ENCODE measurements at regions not wholly inside any gene's neighbourhood (a gene's known extent, or its start where the extent isn't known, plus 50 kb on each side); places are given as distances from the start of the nearest gene placed in this dataset.

DNA sequence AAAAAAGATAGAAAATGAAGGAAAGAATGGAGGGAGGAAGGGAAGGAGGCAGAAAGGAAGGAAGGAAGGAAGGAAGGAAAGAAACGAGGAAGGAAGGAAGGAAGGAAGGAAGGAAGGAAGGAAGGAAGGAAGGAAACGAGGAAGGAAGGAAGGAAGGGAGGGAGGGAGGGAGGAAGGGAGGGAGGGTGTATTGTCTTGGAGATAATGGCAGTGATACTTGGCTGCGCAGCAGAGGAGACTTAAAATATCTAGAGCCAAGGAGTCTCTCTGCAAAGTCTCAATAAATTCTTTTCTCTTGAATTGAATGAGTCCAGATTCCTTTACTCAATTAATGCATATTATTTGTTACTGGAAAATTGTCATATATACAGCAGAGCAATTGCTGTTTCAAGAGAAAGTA is 1059.7 kb downstream of the ZPLD1 start:
- no peak for TF ChIP-seq EZH2 (optimal IDR thresholded peaks at IDR 0.05; ENCODE audit: low read depth, low read length)
- no peak for TF ChIP-seq CTCF (IDR thresholded peaks at IDR 0.05; ENCODE audit: low read length)
- TF ChIP-seq EZH2phosphoT487 (IDR thresholded peaks at IDR 0.05; ENCODE audit: low read length): no peak
- H3K9me3 ChIP-seq (replicated peaks; ENCODE audit: insufficient read depth, low read length): no peaks in the 10 kb centered on the region
- H3K4me2 ChIP-seq (ENCODE audit: low read depth, low read length): no peak overlapping the region
- H3K36me3 ChIP-seq (replicated peaks; ENCODE audit: insufficient read depth, low read length): no peaks in the 10 kb centered on the region
- H3K9me2 ChIP-seq (replicated peaks; ENCODE audit: insufficient read depth, low read length): no peaks in the 10 kb centered on the region
- no peaks in the 10 kb centered on the region for H3K27me3 ChIP-seq (replicated peaks; ENCODE audit: insufficient read depth, low read length)
- H3K79me2 ChIP-seq (ENCODE audit: low read length): no peaks in the 10 kb centered on the region
- H3K9ac ChIP-seq (ENCODE audit: low read length): no peak overlapping the region
- no peaks in the 10 kb centered on the region for H3F3A ChIP-seq (ENCODE audit: insufficient read depth, low read length)
- no peak overlapping the region for H3K27ac ChIP-seq (ENCODE audit: low read length)
- no peak overlapping the region for H3K4me3 ChIP-seq (ENCODE audit: low read length)
- no peak overlapping the region for H2AFZ ChIP-seq (ENCODE audit: low read length)
- DNase-seq: no peak
- H3K4me1 ChIP-seq (ENCODE audit: low read length): no peaks in the 10 kb centered on the region
- H4K20me1 ChIP-seq (ENCODE audit: insufficient read depth, low read length): no peaks in the 10 kb centered on the region

DNA sequence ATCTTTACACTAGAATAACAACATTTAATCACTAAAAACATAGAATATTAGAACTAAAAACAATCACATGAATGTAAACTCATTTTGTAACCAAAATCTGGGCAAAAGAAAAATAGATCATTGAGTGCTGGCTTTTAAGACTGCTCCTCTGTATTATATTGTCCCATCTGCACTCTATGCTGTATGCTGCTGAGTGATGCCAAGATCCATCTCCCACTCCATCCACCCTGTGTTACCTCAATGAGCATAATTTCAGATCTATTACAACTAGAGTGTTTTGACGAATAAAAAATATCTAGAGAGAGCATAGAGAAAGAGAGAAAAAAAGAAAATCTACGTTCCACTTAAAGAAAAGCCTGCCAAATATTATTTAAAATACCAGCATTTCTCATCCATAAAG is 1060.4 kb downstream of the ZPLD1 start:
- Histone ChIP-seq H3K27me3 (replicated peaks; ENCODE audit: insufficient read depth, low read length) (no peaks in the 10 kb centered on the region), H3K9me2 (replicated peaks; ENCODE audit: insufficient read depth, low read length) (no peaks in the 10 kb centered on the region), H3K79me2 (ENCODE audit: low read length) (no peaks in the 10 kb centered on the region), H3K36me3 (replicated peaks; ENCODE audit: insufficient read depth, low read length) (no peaks in the 10 kb centered on the region), H4K20me1 (ENCODE audit: insufficient read depth, low read length) (no peaks in the 10 kb centered on the region), H3K9ac (ENCODE audit: low read length) (no peak overlapping the region), H3F3A (ENCODE audit: insufficient read depth, low read length) (no peaks in the 10 kb centered on the region), H3K27ac (ENCODE audit: low read length) (no peak overlapping the region), H2AFZ (ENCODE audit: low read length) (no peak overlapping the region), H3K4me3 (ENCODE audit: low read length) (no peak overlapping the region), H3K9me3 (replicated peaks; ENCODE audit: insufficient read depth, low read length) (no peaks in the 10 kb centered on the region), H3K4me1 (ENCODE audit: low read length) (no peaks in the 10 kb centered on the region), H3K4me2 (ENCODE audit: low read depth, low read length) (no peak overlapping the region)
- no peak for DNase-seq
- TF ChIP-seq EZH2 (optimal IDR thresholded peaks at IDR 0.05; ENCODE audit: low read depth, low read length): no peak
- TF ChIP-seq EZH2phosphoT487 (IDR thresholded peaks at IDR 0.05; ENCODE audit: low read length): no peak
- no peak for TF ChIP-seq CTCF (IDR thresholded peaks at IDR 0.05; ENCODE audit: low read length)

GRCh38 chr3:103499132-103499900 is 1064.5 kb downstream of the ZPLD1 start:
- no peaks in the 10 kb centered on the region for H3K79me2 ChIP-seq (ENCODE audit: low read length)
- no peaks in the 10 kb centered on the region for H3K36me3 ChIP-seq (replicated peaks; ENCODE audit: insufficient read depth, low read length)
- H3K27ac ChIP-seq (ENCODE audit: low read length): no peak overlapping the region
- H3K9me3 ChIP-seq (replicated peaks; ENCODE audit: insufficient read depth, low read length): no peaks in the 10 kb centered on the region
- H3K9me2 ChIP-seq (replicated peaks; ENCODE audit: insufficient read depth, low read length): no peaks in the 10 kb centered on the region
- H3K4me1 ChIP-seq (ENCODE audit: low read length): no peaks in the 10 kb centered on the region
- H2AFZ ChIP-seq (ENCODE audit: low read length): no peak overlapping the region
- no peak overlapping the region for H3K9ac ChIP-seq (ENCODE audit: low read length)
- H3K4me2 ChIP-seq (ENCODE audit: low read depth, low read length): no peak overlapping the region
- H3K27me3 ChIP-seq (replicated peaks; ENCODE audit: insufficient read depth, low read length): no peaks in the 10 kb centered on the region
- no peaks in the 10 kb centered on the region for H3F3A ChIP-seq (ENCODE audit: insufficient read depth, low read length)
- TF ChIP-seq EZH2 (optimal IDR thresholded peaks at IDR 0.05; ENCODE audit: low read depth, low read length): no peak
- no peak for TF ChIP-seq EZH2phosphoT487 (IDR thresholded peaks at IDR 0.05; ENCODE audit: low read length)
- TF ChIP-seq CTCF (IDR thresholded peaks at IDR 0.05; ENCODE audit: low read length): no peak
- DNase-seq: no peak
- H4K20me1 ChIP-seq (ENCODE audit: insufficient read depth, low read length): no peaks in the 10 kb centered on the region
- no peak overlapping the region for H3K4me3 ChIP-seq (ENCODE audit: low read length)

All from MM.1S (cell line).